ENCODE measurements at regions not wholly inside any gene's neighbourhood (a gene's known extent, or its start where the extent isn't known, plus 50 kb on each side); places are given as distances from the start of the nearest gene placed in this dataset.
A peak's percentile ranks its signal among the peaks of the same experiment; 100 is the strongest.

DNA sequence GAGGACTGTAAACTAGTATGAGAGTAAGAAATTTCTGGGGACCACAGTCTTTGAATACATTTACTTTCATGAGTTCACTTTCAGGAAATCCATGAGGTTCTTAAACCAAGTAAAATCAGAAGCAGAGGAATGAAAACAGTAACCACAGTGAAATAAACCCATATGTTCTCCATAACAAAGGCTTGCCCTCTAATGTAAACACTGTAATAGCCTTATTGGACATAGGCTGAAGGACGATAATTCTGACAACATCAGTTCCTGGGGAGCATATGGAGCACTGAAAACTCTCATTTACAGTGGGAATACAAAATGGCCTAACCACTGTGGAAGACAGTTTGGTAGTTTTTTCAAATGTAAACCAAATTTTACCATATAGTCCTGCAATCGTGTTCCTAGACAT lies 965.8 kb downstream of the NSUN3 start:
- no peak for DNase-seq

DNA sequence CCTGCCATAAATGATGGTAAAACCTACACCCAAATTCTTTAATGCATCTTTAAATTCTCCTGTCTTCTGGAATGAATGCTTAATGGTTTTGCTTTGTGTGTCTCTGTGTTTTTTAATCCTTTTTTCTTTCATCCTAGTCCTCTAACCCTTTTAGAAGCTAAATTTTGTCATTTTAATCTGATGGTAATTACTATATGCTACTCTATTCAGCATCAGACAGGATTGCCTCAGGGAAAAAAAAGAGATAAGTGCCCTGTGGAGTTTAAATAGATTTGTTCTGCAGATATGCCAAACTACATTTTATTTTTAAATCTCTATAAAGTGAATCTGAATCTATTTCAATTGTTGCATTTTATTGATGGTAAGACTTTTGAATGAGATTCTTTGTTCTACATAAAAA lies 966.8 kb downstream of the NSUN3 start:
- no peak for DNase-seq

DNA sequence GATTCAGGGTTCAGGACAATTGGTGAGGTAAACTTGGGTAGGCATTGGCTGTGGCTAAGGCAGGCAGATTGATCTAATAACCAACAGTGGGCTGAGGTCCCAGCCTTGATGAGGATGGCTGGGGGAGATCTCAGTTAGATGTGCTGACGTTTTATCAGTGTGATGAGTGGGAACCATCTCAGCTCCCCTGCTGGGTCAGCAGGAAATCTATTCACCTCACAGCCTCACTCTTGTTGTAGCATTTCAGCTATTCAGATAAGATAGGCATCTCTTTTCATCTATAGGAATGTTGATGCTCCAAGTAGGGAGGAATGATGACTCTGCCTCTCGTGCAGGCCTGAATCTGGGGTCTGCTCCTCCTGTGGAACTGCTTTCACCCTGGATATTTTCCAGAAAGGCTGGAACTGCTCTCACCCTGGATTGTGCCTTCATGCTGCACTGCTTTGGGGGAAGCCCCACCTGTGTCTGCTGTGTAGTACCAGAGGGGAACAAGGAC lies 973.7 kb downstream of the NSUN3 start:
- no peak for DNase-seq

DNA sequence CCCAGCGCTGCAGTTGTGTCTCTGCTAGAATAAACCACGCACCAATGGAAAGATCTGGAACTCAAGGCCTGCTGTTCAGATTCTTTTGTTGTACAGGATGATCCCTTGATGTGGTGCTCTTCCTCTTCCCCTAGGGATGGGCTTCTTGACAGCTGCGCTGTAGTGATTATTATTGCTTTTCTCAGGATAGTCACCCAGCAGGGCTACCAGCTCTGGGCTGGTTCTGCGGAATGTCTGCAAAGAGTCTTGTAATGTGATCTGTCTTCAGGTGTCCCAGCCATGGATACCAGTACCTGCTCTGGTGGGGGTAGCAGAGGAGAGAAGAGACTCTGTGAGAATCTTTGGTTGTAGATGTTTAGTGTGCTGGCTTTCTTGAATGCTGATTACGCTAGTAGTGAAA lies 974.2 kb downstream of the NSUN3 start:
- no peak for DNase-seq

DNA sequence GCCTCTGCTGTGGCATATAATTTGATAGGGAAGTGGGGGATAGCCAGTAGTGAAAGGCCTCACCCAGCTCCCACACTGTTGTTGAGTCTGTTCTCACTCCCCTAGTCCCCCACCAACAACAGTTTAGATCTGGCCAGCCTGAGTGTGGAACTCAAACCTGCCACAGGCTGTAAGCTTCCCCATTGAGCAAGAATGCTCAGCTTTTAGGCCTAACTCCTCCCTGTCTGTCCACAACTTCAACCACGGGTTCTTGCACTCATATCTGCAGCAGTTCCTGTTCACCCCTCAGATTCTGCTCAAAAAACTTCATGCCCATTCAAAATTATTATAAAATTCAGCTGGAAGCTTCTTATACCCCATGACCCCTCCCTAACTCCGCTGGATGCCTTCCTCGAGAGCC lies 975.1 kb downstream of the NSUN3 start:
- DNase-seq: no peak

DNA sequence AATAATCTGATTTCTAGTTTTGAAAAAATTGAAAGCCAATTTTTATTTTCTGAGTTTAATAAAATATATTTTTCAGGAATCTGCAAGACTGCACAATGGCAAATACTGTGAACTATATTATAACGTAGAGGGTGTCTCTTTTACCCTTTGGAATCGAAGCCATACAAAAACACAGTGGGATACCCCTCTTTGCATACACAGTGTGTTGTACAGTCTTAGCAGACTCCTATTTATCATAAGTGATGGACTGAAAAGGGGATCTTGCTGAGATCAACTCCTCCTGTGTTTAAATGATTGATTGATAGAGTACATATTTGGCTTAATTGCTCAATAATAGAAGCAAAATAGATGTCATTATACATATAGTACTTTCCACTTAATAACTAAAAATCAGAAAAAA lies 981.2 kb downstream of the NSUN3 start:
- DNase-seq: no peak

DNA sequence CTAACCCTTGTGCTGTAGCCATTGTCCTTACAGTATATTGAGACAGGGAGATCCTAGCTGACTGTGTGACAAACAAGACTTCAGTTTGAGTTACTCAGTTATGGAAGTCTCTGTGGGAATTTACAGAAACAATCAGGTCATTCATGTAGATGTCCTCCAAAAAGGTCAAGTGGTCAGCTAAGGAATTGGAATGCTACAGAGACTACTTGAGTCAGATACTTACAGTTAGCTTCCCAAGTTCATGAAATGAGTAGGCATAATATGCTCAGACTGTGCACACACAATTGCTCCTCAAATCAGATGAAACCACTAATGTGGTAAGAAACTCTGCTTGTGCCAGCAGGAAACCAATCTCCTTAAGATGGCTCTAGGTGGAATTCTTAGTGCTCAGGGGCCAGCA lies 985.7 kb downstream of the NSUN3 start:
- DNase-seq: peak; percentile 1

DNA sequence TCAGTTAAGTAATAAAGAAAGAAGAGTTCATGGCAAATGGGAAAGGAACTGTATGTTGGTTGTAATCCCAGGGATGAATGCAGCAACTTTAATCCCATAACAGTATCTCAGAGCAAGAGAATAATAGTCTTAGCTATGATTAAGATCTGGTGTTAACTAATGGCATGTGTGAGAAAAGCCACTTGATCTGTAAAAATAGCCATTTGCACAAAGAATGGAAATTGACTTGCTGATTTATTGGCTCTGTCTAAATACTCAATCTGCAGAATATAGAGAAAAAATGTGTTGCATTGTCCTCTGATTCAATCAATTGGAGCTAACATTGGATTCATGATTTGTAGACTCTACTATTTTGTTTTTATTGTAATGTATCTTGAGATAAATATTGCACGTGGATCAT lies 987.0 kb downstream of the NSUN3 start:
- no peak for DNase-seq

DNA sequence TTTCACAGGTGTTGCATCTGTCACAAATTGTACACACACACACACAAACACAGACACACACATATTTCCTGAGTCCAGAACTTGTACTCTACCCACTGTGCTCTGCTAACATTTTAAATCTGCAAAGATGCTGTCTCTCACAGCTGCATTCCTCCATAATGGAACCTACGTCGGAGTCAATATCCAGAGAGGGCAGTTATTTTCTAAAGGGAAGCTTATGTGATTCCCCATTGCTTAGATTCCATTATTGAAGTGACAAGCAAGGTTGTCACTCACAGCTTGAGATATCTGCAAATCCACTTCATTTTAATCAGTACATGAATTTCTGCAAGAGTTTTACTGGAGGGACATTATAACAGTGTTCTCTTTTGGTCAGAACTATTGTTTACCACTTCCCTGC lies 992.4 kb downstream of the NSUN3 start:
- no peak for DNase-seq

DNA sequence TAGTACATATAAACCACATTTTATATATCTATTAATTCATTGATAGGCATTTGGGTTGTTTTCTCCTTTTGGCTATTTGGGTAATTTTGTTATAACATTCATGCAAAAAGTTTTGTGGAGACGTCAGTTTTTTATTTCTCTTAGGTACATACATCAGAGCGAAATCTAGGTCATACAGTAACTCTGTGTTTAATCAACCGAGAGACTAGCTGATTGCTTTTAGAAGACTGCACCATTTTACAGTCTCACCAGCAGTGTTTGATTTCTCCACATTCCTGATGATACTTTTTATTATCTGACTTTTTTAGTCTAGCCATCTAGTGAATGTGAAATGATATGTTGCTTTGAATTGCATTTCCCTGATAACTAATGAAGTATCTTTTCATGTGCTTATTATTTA lies 1019.3 kb downstream of the NSUN3 start:
- DNase-seq: no peak

DNA sequence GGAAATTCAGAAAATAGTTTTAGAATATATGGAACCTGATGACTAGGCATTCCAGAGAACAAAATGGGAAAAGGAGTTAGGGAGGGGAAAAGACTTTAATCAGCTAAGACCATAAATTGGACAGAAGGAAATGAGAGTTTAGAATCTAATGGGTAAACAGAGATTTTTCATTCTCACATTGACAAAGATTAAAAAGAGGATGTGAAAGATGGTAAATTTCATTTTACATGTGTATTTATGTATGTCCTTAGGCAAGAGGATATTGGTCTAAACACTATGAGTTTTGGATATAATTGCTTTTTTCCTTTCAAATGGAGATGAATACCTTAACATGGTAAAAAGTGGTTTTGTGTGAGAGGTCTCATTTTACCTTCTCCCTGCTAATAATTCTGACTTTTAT lies 1021.9 kb downstream of the NSUN3 start:
- DNase-seq: no peak

DNA sequence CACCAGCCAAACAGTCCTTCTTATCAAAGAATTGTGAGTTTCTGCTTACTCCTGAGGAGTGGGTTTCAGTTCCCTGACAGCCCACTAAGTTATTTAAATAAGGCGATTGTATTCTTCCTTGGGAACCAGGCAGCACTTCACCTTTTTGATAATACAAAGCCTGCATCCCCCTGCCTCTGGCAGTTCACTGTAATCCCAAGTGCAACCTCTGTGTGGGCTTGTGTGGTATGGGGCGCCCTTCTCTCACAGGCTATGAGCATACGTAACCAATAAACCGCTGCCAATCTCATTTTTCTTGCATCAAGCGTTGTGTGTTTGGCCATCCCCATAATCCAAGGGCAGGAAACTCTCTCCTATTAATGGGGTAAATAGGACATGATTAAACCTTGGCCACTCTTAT lies 1025.6 kb downstream of the NSUN3 start:
- no peak for DNase-seq

DNA sequence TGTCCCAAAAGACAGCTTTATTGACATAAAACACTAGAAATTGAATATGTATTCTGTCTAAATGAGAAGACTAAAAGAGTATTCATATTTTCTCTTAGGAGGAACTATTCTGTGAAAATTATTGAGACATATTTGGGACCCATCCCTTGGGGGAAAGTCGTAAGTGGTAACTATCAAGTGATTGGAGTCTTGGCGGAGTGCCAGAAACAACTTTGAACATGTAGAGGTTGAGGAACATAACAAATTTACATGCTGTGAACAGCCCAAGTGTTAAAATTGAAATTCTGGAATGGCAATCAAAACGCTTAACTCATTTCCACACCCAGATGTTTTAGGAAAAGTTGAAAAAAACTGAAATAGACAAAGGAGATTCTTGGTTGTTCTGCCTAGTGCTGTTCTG lies 1034.6 kb downstream of the NSUN3 start:
- DNase-seq: peak; percentile 5

DNA sequence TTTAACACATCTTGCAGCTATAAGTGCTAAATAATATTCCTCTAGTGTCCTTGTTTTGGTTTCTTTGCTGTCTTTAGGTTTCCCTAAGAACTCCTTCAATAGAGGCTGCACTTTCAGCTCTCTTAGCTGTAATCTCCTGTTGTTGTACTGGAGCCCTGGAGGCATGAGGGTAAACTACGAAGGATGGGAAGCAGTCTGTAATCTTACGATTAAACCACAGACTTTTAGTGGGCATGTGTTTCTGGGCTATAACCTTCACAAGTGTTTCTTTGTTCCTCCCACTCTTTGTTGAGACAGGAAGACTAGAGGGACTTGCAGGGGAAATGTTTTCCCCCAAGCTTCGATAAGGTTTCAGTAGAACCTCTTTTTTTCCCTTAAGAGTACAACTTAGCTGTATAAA lies 1058.1 kb downstream of the NSUN3 start:
- DNase-seq: no peak

DNA sequence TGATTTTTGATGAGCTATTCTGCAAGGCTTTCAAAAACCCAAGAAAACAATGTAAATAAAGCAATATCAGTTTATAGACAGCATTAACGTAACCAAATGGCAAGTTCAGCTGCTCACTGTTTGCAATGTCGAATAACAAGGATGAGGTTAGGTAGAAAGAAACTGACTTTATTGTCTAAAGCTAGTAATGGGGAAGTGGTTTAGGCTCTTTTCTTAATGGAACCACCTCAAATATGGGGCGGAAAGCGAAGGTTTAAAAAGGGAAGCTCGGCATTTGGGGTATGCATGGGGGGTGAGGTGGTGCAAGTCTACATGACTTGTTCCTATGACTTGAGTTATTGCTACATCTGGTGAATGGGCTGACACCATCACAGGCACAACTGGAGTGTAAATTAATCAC lies 1060.2 kb downstream of the NSUN3 start:
- DNase-seq: no peak

DNA sequence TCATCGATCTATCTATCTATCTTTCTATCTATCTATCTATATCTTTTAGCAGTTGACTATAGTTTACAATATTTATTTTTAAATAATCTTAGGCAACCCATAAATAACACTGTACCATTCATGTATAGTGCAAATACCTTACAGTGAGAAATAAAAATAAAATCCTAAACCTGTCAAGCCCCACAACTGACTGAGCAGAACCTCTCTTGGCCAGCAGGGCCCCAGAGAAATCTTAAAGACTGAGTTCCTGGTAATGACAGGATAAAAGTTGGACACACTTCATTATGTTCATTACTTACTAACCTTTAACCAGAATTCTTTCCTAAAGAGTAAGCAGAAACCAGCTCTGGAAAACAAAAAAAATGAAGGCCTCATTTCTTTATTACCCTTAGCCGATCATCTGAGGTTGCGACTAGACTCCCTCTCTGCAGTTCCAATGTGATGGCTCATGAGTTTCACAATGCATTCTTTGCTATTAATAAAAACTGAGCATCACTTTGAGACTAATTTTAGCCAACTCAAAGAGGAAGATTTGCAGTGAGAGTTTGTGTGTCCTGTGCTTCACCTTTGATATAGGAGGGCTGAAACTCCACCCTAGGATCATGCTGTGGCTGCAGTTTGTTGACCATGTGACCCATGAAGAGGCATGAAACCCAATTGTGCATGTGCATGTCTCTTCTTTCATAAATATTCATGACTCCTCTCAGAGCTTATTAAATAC lies 1072.0 kb downstream of the NSUN3 start:
- DNase-seq: peak; percentile 9

DNA sequence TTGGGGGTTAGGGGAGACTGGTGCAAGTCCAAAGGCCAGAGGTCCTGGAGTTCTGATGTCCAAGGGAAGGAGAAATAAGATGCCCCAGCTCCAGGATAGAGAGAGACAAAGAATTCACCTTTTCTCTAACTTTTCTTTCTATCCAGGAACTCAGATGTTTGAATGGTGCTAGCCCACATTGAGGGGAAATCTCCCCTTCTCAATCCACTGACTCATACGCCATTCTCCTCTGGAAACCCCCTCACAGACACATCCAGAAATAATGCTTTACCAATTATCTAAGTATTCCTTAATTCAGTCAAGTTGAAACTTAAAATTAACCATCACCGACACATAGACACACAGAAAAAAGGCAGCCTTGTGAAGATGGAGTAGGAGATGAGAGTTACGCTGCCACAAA lies 1085.2 kb downstream of the NSUN3 start:
- no peak for DNase-seq

DNA sequence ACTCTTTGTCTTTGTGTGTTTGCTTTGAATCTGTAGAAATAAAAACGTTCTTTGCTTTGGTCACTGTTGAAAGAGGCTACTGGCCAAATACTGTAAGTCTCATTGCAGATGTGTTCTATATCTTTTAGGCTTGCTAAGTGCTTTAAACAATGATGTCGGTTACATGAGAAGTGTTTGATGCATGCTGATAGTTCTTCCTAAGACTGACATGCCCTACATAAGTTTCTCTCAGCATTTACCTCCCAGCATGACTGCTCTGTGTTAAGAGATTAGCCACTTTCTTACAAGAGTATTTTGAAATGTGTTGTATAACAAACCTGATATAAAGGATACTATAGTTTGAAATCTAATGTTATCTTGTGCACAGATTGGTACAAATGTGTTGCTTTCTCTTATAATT lies 1088.7 kb downstream of the NSUN3 start:
- no peak for DNase-seq

DNA sequence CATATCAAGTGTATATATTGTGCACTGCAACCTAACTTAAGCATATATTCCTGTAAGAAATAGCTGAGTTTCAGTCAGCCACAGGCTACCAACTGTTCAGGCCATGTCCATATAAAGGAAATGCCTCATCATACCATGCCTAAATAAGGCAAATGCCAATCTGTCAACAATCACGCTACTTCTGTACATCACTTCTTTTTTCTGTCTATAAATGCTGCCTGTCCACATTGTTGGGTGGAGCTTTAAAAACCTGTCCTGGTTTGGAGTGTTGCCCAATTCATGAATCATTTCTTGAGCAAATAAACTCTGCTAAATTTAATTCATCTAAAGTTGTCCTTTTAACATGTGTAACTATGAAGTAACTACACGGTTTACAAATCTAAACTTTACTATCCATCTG lies 1091.9 kb downstream of the NSUN3 start:
- peak; percentile 52 for DNase-seq

DNA sequence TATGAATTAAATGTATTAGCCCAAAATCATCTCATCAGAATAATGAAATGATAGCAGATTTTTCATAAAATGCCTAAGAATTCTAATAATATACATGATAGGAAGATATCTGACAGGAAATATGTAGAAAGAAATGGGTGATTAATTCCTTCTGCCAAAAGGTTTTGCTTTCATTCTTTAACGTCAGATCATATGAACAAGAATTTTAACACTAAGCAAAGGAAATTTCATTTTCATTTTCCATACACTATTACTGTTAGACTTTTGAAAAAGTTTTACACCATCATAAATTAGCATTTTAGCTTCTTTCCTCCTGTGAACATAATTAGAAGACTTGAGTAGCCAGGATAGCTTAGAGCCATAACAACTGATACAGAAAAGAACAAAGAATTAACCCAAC lies 1099.9 kb downstream of the NSUN3 start:
- DNase-seq: no peak

DNA sequence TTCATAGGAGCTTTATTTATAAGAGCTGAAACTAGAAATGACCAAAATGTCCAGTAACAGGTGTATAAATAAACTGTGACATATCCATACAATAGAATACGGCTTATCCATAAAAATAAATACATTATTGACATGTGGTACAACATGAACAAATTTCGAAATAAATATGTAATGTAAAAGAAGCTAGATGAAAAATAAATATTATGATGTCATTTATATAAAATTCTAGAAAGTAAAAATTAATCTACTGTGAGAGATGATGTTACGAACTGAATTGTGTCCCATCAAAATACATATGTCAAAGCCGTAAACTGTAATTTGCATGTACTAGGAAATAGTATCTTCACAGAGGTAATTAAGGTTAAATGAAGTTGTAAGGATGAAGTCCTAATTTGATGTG lies 1104.9 kb downstream of the NSUN3 start:
- no peak for DNase-seq

DNA sequence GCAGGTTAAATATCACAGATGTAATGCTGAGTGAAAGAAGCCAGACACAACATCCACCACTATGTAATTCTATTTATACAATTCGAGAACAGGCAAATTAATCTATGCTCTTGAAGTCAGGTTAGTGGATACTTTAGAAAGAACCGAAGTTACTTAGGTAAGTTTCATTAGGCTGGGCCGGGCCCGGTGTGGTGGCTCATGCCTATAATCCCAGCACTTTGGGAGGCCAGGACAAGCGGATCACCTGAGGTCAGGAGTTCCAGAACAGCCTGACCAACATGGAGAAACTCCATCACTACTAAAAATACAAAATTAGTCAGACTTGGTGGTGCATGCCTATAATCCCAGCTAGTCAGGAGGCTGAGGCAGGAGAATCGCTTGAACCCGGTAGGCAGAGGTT lies 1105.7 kb downstream of the NSUN3 start:
- no peak for DNase-seq

DNA sequence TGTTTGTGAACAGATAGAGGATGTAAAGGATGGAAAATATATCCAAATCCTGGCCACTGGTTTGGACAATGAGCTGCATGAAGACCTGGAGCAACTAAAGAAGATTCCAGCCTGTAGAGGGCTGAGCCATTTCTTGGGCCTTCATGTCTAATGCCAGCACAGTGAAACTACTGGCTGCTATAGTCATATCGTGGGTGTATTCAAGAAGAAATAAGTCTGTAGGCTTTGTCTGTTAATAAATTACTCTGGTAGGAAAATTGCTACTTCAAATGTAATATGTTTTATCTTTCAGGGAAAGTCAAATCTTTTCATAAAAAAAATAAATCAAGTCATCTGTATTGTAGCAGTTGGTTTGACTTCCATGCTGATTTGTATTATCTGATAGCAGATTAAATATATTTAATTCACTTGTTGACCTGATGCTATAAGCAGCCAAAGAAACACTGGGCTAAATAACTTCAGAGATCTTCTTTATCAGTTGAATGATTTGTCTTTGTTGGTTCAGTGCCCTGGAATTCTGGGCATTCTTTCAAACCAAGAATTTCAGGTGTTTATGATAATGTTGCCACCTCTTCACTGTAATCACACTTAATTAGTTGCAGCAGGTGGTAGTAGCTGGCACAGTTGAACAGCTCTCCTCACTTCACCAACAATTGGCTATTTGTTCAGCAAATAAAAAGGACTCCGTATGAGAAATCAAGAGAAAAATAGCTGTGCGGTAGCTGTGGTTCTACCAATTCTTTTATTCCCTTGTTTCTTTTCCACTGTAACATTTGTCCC lies 1109.5 kb downstream of the NSUN3 start:
- DNase-seq: no peak

DNA sequence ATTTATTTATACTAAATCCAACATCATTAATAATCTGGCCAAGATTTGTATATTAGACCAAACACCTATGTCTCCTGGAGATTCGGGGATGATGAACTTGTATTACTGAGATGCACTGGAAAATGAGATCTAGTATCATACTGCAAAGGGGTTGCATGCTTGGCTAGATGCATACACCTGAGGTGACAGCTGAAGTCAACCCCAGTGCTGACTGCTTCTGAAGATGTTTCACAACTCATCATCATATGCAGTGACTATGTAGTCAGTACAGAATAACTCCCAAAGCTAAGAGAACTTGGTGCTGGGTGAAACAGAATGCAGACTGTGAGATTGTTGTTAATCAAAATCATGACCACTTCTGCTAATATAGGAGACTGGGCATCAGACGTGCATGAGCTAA lies 1114.2 kb downstream of the NSUN3 start:
- no peak for DNase-seq
